Thoracic aorta (tissue), 2 donors: ENCODE measurements at regions not wholly inside any gene's neighbourhood (a gene's known extent, or its start where the extent isn't known, plus 50 kb on each side); places are given as distances from the start of the nearest gene placed in this dataset.
"Not testable (repeated sequence)": the region's sequence is repeated elsewhere in the genome, so short reads cannot be mapped to it uniquely, and the experiment has no call there.

Experiments used
- ATAC-seq: fragments of 150-250 bp; one replicate; pipeline ENCODE4 v1.8.0; 2017; ENCODE audit warnings: low read depth; ENCODE audit not compliant: insufficient number of reproducible peaks, low FRiP score
- DNase-seq: peaks from one replicate; pipeline ENCODE4 v3.0.0-alpha.2; 2020; ENCODE audit warnings: low spot score
- H3K27ac ChIP-seq, 2 donors: fragments of 200-600 bp; sonication (generic); 1 replicate in 1 of 2; 2 replicates in 1 of 2; pipeline ENCODE4 v1.5.1; 2016; ENCODE audit warnings: mild to moderate bottlenecking in 2 of 2, moderate library complexity in 2 of 2
- H3K27me3 ChIP-seq: fragments of 200-600 bp; sonication (generic); replicated peaks from 2 replicates; pipeline ENCODE4 v1.6.0; 2016; ENCODE audit warnings: mild to moderate bottlenecking; ENCODE audit not compliant: insufficient read depth
- H3K36me3 ChIP-seq: fragments of 200-600 bp; sonication (generic); one replicate; pipeline ENCODE4 v1.5.1; 2016
- H3K4me1 ChIP-seq, 2 donors: fragments of 200-600 bp; sonication (generic); 1 replicate in 1 of 2; 2 replicates in 1 of 2; pipeline versions ENCODE4 v1.5.1 to v1.6.0; 2016; ENCODE audit warnings: low read depth in 2 of 2, mild to moderate bottlenecking in 1 of 2; ENCODE audit not compliant: control insufficient read depth in 1 of 2
- H3K4me3 ChIP-seq: fragments of 200-600 bp; sonication (generic); 2 replicates; pipeline ENCODE4 v1.5.1; 2016; ENCODE audit warnings: mild to moderate bottlenecking
- H3K9me3 ChIP-seq: fragments of 200-600 bp; sonication (generic); 2 replicates; pipeline ENCODE4 v1.5.1; 2016
- TF ChIP-seq, protein P1 (sequence below): fragments of 200-600 bp; sonication (generic); IDR thresholded peaks from one replicate; pipeline ENCODE4 v1.5.1; 2019; ENCODE audit warnings: antibody characterized with exemption

DNA sequence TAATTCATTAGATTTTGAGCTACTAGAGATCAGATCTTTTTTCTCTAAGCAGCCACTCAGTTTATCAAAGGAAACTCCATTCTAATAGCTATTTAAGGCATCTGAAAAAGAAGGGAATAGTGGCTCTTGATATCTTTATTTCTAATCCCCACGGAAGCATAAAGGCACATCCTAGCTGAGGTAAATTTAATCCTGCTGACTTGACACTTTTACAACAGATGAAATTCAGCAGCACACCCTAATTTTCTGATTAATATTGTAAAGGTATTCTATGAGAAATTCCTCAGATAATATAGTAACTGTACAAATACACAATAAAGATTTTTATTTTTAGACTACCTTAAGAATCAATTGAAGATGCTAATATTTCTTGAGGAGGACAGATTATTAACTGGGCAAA, 916.4 kb downstream of the TMTC2 start:
- TF ChIP-seq, protein P1, sequence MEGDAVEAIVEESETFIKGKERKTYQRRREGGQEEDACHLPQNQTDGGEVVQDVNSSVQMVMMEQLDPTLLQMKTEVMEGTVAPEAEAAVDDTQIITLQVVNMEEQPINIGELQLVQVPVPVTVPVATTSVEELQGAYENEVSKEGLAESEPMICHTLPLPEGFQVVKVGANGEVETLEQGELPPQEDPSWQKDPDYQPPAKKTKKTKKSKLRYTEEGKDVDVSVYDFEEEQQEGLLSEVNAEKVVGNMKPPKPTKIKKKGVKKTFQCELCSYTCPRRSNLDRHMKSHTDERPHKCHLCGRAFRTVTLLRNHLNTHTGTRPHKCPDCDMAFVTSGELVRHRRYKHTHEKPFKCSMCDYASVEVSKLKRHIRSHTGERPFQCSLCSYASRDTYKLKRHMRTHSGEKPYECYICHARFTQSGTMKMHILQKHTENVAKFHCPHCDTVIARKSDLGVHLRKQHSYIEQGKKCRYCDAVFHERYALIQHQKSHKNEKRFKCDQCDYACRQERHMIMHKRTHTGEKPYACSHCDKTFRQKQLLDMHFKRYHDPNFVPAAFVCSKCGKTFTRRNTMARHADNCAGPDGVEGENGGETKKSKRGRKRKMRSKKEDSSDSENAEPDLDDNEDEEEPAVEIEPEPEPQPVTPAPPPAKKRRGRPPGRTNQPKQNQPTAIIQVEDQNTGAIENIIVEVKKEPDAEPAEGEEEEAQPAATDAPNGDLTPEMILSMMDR: no peak
- no peak overlapping the region for H3K4me3 ChIP-seq
- no peak for DNase-seq
- H3K9me3 ChIP-seq: peaks cover 3% of the 10 kb centered on the region
- no peaks in the 10 kb centered on the region for H3K36me3 ChIP-seq
- H3K27ac ChIP-seq: no peak overlapping the region
- no peaks in the 10 kb centered on the region for H3K27me3 ChIP-seq
- H3K4me1 ChIP-seq: no peaks in the 10 kb centered on the region
- ATAC-seq: no peak

DNA sequence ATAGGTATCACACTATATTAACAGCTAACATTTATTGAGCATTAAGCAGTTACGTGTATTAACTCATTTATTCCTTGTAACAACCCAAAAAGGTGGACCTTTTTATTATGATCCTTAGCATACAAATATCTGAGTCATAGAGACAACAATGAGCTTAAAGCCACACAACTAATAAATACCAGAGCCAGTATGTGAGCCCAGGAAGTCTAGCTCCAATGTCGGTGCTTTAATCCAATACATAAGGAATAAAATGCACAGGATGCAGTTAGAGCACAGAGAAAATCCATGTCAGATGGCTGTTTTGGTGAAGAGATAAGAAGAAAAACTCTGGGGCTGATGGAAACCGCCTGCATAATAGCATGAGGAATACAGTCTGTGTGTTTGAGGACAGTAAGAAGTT, 888.6 kb downstream of the TMTC2 start:
- Histone ChIP-seq H3K27me3 (no peaks in the 10 kb centered on the region), H3K27ac (no peak overlapping the region), H3K9me3 (no peaks in the 10 kb centered on the region), H3K4me1 (no peaks in the 10 kb centered on the region), H3K36me3 (no peaks in the 10 kb centered on the region), H3K4me3 (no peak overlapping the region)
- DNase-seq: no peak
- TF ChIP-seq, protein P1: no peak
- ATAC-seq: no peak

DNA sequence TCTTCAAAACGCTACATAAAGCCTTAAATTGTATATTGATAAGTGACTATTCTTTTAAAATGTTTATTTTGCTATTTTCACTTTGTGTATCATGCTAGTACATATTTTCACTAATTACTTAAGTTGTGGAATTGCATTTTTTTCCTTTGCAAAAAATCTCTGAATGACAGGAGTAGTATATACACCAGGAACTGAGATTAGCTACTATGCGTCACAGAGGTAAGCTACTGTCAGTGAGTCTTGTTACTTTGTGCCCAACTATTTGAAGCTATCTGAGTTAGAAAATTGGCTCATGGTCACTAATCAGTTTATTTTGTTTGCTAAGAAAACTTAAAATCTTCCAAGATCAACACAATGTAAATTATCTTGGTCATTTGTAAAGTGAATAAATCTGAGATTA, 887.4 kb downstream of the TMTC2 start:
- TF ChIP-seq, protein P1: no peak
- Histone ChIP-seq H3K4me1 (no peaks in the 10 kb centered on the region), H3K9me3 (no peaks in the 10 kb centered on the region), H3K4me3 (no peak overlapping the region), H3K27ac (no peak overlapping the region), H3K27me3 (no peaks in the 10 kb centered on the region), H3K36me3 (no peaks in the 10 kb centered on the region)
- DNase-seq (no peak), ATAC-seq (no peak)

DNA sequence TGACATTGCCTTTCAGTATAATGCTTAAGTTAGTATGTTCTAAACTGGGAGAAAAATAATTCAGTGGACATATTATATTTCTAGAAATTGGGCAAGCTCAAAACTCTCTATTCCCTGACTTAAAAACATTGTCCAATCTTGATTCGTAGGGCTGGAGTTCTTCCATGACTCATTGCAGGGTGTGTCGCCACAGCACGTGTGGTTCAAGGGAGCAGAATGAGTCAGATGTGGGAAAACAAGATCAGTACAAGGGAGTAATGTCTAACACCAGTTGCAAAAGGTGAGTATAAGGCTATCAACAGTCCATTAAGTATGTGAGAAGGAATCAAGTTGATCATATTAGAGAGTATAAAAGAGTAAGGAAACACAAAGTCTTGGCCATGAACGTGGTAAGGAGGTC, 887.0 kb downstream of the TMTC2 start:
- Histone ChIP-seq H3K4me1 (no peaks in the 10 kb centered on the region), H3K9me3 (no peaks in the 10 kb centered on the region), H3K27me3 (no peaks in the 10 kb centered on the region), H3K36me3 (no peaks in the 10 kb centered on the region), H3K27ac (no peak overlapping the region), H3K4me3 (no peak overlapping the region)
- TF ChIP-seq, protein P1: no peak
- ATAC-seq (no peak), DNase-seq (no peak)

DNA sequence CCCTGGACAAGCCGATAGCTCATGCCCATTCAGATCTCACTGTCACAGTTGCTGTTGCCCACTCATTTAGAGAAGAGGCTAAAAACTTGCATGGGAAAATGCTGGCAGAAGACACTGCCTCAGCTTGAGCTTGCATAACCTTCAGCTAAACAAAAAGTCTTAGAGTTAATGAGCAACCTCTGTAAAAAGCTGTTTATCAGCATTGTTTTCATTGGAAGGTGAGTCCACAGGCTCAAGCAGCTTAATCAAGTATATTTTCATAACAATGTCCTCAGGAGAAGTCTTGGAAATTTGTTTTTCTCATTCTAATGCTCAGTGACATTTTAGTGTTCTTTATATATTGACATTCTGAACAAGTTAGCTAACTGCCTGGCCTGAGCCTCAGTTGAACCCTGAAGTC, 872.9 kb downstream of the TMTC2 start:
- Histone ChIP-seq H3K4me1 (no peaks in the 10 kb centered on the region), H3K27me3 (no peaks in the 10 kb centered on the region), H3K36me3 (no peaks in the 10 kb centered on the region), H3K9me3 (no peaks in the 10 kb centered on the region), H3K4me3 (no peak overlapping the region), H3K27ac (no peak overlapping the region)
- ATAC-seq: no peak
- no peak for DNase-seq
- TF ChIP-seq, protein P1: no peak

DNA sequence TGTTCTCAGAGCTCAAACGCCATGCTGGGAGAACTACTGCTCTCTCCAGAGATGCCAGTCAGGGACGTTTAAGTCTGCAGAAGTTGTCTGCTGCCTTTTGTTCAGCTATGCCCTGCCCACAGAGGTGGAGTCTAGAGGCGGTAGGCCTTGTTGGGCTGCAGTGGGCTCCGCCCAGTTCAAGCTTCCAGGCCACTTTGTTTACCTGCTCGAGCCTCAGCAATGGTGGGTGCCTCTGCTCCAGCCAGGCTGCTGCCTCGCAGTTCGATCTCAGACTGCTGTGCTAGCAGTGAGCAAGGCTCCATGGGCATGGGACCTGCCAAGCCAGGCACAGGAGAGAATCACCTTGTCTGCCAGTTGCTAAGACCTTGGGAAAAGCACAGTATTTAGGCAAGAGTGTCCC, 869.3 kb downstream of the TMTC2 start:
- H3K4me1 ChIP-seq, H3K4me3 ChIP-seq, DNase-seq, H3K9me3 ChIP-seq, H3K27me3 ChIP-seq, H3K36me3 ChIP-seq, ATAC-seq, H3K27ac ChIP-seq: not testable (repeated sequence)
